Stimulated activated CD8-positive, alpha-beta memory T cell treated with anti-CD3 and anti-CD28 coated beads, Interleukin-4, amount 100 ng/mL, for 48 hours (primary cell): ENCODE measurements at regions not wholly inside any gene's neighbourhood (a gene's known extent, or its start where the extent isn't known, plus 50 kb on each side); places are given as distances from the start of the nearest gene placed in this dataset.

ENCODE experiments used
- DNase-seq: peaks from one replicate; pipeline ENCODE4 v3.0.0-alpha.2; 2020

DNA sequence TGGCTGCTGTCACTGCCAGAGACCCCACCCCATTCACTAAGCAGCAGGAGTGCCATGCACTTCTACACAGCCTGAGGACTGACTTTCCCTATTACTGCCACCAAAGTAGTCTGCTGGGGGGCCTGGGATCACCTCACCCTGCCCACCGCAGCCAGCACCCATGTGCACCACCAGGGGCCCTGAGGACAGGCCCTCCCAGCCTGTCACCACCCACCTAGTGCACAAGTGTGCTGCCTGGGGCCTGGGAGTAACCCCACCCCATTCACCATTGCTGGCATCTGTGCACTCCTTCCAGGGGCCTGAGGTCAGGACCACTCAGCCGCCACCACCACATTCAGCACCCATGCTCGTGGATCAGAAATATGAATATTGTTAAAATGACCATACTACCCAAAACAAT lies 247.8 kb upstream of the NCKAP5 start:
- DNase-seq = no peak

DNA sequence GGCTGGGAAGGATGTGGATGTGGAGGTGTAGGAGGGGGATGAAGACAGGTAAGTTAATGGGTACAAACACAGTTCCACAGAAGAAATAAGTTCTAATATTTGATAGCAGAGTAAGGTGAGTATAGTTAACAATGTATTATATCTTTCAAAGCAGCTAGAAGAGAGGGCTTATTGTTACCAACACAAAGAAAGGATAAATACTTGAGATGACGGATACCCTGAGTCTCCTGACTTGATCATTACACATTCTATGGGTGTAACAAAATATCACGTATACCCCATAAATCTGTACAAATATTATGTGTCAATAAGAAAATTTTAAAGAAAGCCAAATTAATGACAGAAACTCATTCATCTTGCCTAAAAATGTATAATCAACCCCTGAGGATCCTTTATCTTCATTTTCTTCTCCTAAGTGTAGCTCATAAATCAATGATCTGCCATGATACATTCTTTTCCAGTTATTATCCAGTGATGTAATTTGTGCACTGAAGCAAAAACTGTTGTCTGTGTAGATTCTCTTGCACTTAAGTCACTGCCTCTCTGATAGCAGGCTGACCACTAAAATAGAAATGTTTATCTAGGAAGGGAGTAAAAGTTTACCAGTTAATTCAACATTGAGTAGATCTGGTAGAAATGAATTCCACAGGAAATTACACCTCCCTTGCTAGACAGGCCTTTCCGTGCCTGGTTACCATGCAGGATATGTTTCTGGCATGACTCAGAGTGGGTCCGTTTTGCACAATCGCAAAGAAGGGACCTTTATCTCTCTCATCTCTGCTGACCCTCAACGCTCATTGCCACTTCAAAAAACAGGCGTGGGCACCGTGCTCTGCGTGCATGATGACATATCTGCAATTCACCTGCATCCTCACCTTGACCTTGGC lies 249.7 kb upstream of the NCKAP5 start:
- no peak for DNase-seq

DNA sequence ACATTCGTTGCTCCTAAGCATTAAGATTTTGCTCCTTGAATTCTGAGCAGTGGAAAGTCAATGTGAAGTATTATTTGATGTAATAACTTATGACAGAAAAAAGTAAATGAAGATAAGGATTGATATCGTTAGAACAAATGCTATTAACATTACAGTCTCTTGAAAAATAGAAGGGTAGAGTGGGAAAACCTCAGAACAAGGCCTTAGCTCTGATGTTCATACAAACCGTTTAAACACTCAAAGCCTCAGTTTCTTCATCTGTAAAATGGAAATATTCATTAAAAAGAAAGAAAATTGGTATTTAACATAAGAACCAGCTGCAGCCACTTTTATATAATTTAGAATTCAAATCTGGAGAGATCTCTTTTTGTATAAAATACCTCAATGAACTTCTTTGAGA lies 250.4 kb upstream of the NCKAP5 start:
- no peak for DNase-seq

GRCh38 chr2:133819906-133820305 lies 251.6 kb upstream of the NCKAP5 start:
- DNase-seq = no peak

DNA sequence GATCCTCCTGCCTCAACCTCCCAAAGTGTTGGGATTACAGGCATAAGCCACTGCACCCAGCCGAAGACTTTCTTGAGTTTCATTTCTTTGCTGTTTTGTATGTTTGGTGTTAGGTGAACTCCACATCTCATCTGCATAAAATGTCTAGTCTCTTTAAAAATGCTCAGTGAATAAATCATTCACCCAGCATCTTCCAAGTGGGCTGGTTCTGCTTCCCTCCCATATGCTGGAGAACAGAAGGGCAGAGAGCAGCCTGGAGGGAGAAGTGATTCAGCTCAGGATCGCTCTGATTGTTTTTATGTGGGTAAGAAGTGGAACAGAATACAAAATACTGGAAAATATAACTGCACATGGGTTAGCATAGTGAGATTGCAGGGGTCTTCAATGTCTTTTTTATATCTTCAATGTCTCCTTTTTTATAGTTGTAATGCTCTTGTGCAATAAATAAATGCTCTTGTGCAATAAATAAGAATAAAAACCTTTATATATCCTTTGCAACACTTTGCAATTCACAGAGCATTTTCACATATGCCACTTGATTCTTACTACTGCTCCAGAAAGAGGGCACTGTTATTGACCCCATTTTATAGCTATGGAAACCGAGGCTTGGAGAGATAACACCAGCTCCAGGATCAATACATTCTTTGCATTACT lies 253.0 kb upstream of the NCKAP5 start:
- no peak for DNase-seq

DNA sequence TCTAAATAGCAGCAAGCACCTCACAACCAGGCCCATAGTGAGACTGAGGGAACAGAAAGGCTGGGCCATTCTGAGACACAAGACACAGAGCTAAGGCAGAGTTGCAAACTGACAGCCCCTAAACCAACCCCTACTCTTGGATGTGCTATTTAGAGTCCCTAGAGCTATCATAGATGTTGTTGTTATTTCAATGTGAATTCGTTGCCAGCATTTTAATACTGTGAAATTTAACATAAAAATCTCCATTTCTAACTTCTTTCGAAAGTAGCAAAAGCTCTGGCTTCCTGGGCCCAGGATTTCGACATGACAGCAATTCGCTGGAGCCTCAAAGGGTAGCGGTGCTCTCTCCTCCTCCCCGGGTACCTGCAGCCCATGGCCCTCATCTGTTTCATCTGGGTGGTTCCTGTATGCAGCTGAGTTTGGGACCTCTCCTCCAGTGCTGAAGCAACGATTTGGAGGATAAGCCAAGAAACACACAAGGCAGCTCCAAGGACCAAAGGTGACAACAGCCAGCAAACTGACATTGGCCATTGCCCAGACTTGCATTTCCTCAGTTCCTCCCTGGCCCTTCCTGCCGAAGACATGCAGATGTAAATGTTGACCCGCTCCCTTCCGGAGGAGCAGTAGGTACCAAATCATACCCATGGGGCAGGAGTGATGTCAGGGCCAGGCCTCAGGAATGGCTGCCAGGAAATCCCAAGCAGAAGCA lies 254.4 kb upstream of the NCKAP5 start:
- no peak for DNase-seq

- DNase-seq = no peak
These were observed 254.9 kb upstream of the NCKAP5 start for GRCh38 chr2:133823226-133823550.

- DNase-seq = no peak
These were observed 256.6 kb upstream of the NCKAP5 start for GRCh38 chr2:133824869-133825268.

DNA sequence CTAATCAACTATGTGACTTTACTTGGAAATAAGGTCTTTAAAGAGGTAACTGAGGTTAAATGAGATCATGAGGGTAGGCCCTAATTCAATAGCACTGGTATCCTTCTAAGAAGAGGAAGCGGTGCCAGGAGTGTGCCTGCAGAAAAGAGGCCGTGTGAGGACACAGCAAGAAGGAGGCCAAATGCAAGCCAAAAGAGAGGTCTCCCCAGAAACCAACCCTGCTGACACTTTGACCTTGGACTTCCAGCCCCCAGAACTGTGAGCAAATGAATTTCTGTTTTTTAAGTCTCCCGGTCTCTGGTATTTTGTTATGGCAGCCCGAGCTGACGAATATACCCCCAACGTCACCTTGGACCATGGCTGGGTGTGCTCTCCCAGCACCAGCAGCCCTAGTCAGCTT lies 257.5 kb upstream of the NCKAP5 start:
- no peak for DNase-seq

DNA sequence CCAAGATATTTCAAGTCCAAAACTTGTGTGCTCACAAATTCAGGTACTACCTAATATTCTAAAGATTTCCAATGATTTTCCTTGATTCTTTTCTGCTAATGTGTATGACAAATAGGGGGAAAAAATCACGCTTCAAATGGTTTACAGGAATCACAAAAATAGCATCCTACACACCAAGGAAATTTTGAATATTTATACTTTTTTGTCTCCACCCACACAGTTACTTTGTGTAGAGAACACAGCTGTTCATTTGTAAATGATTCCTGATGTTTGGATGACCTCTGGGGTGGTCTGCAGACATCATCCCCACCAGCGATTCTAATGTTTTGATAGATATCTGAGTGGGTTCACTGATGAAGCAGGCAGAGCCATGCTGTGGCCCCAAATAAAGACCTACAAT lies 260.6 kb upstream of the NCKAP5 start:
- DNase-seq = no peak

DNA sequence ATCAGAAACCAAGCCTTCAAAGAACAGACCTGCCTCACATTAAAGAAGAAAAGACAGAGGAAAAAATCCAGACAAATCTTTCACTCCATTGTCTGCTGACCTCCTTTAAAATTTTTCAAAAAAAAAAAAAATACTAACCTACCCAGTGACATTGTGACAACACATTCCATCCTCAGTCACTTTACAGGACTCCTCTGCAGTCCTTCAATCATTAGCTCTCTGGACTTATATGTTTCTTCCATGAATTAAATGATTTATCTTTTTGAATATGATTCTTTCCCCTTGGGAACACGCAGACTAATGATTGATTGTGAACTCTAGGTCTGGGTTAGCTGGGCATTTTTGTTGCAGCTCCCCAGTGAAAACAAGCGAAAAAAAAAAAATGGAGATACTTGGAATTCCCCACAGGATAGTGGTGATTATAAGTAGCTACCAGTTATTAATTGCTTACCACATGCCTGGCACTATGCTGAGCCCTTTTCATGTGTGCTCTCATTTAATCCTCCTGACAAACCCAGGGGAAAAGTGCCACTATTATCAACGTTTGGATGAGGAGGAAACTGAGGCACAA lies 261.3 kb upstream of the NCKAP5 start:
- DNase-seq = no peak

DNA sequence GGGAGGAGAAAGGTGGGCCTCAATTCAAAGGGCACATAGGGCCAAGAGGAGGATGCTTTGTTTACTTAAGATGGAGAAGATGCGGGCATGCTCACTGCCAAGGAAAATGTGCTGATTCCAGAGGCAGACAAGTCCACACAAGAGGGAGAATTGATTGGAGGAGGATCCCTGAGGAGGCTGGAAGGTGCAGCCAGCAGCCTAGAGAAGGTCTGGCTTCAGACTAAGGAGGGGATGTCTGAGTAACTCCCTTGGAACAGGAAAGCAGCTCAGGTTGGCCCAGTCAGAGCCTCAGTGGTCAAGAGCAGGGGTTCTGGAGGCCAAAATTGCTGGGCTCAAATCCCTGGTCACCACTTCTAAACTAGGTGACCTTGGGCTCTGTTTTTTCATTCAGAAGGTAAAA lies 265.5 kb upstream of the NCKAP5 start:
- no peak for DNase-seq

- DNase-seq = no peak
These were observed 267.8 kb upstream of the NCKAP5 start for GRCh38 chr2:133835821-133836619.

GRCh38 chr2:133836691-133837345 lies 268.6 kb upstream of the NCKAP5 start:
- DNase-seq = no peak

GRCh38 chr2:133837441-133838094 lies 269.3 kb upstream of the NCKAP5 start:
- DNase-seq = no peak

- no peak for DNase-seq
These were observed 270.5 kb upstream of the NCKAP5 start for GRCh38 chr2:133838642-133839365.

GRCh38 chr2:133839677-133840076 lies 271.4 kb upstream of the NCKAP5 start:
- DNase-seq = no peak

- DNase-seq = no peak
These were observed 272.5 kb upstream of the NCKAP5 start for GRCh38 chr2:133840761-133841160.

DNA sequence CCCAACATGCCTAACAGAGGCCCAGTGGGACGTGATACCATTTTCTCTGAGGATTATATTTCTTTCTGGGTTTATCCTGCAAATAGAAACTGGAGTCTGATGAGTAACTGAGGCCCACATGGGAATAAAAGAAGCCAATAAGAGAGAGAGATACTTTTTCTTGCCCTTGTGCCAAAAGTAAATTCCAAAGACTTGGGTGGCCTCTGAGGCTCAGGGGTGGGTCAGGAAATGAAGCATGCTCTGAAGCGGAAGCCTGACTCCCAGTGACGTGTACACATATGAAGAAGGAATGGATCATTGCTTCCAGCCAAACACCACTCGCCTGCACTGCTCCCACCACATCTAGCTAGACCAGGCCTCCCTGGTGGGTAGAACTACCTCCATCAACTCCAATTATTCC lies 273.6 kb upstream of the NCKAP5 start:
- no peak for DNase-seq

- DNase-seq = no peak
These were observed 274.2 kb upstream of the NCKAP5 start for GRCh38 chr2:133842446-133842845.

DNA sequence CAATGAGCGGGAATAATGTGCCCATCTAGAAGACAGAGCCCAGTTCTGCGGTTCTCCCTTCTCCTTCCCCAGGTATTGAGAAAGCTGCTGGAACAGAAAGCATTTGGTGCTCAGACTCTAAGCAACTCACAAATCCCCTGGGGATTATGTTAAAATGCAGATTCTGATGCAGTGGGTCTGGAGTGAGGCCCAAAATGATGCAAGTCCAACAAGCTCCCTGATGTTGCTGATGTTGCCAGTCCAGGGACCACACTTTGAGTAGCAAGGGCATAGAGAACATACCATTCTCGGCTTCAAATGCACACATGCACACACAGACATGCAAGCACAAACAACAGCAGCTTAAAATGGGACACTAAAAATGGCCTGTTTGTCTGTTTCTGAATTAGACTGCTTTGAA lies 274.8 kb upstream of the NCKAP5 start:
- no peak for DNase-seq
